Stimulated activated naive B cell treated with anti-CD40 and anti-IgM and Interleukin-4, amounts not matched to agents 10 μg/mL and 1 μg/mL and 100 μg/mL, for 72 hours (primary cell): ENCODE measurements at regions not wholly inside any gene's neighbourhood (a gene's known extent, or its start where the extent isn't known, plus 50 kb on each side); places are given as distances from the start of the nearest gene placed in this dataset.
"Not testable (repeated sequence)": the region's sequence is repeated elsewhere in the genome, so short reads cannot be mapped to it uniquely, and the experiment has no call there.

ENCODE experiments used
- ATAC-seq, 2 donors: fragments of 150-1000 bp; cut with Tn5 transposase; replicated peaks; 2 replicates each; pipeline ENCODE4 v1.10.0; 2021; ENCODE audit warnings: moderate library complexity in 1 of 2
- DNase-seq: peaks from one replicate; pipeline ENCODE4 v3.0.0; 2021
- H3K27ac Mint-ChIP-seq: one replicate; pipeline ENCODE4 v1.8.0; 2022; ENCODE audit warnings: mild to moderate bottlenecking, mixed read lengths
- H3K27me3 Mint-ChIP-seq, 2 donors: one replicate each; pipeline ENCODE4 v1.8.0; 2022; ENCODE audit warnings: mixed read lengths in 2 of 2
- H3K36me3 Mint-ChIP-seq, 2 donors: one replicate each; pipeline ENCODE4 v1.8.0; 2022; ENCODE audit warnings: mixed read lengths in 2 of 2, mild to moderate bottlenecking in 1 of 2
- H3K4me1 Mint-ChIP-seq, 2 donors: one replicate each; pipeline ENCODE4 v1.8.0; 2022; ENCODE audit warnings: mixed read lengths in 2 of 2, mild to moderate bottlenecking in 1 of 2
- H3K4me3 Mint-ChIP-seq, 2 donors: one replicate each; pipeline ENCODE4 v1.8.0; 2022; ENCODE audit warnings: mild to moderate bottlenecking in 2 of 2, mixed read lengths in 2 of 2, moderate library complexity in 1 of 2
- H3K9me3 Mint-ChIP-seq, 2 donors: one replicate each; pipeline ENCODE4 v1.8.0; 2022; ENCODE audit warnings: mixed read lengths in 2 of 2, mild to moderate bottlenecking in 1 of 2

DNA sequence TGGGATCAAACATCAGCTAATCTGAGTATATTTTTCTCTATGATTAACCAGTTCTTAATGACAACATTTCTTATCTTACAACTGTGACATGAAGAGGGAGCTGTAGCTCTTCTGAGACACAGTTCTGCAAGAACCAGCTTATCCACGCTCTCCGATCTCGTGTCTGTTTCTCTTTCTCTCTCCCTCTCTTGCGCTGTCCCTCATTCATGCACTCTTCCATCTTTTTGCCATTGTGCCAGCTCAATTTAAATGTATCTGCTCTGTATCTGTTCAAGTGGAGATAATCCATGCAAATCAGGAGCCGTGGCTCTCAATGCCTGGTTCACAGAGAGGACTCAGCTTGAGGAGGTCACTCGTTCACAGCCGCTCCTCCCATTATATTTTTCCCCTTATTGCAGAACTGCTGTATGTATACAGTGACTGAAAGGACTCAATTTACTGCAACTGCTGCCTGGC is 494.7 kb upstream of the ADGRL2 start:
- H3K4me1 Mint-ChIP-seq = no peaks in the 10 kb centered on the region
- H3K9me3 Mint-ChIP-seq = no peaks in the 10 kb centered on the region
- H3K36me3 Mint-ChIP-seq = no peaks in the 10 kb centered on the region
- no peaks in the 10 kb centered on the region for H3K27me3 Mint-ChIP-seq
- no peak overlapping the region for H3K4me3 Mint-ChIP-seq
- no peak overlapping the region for H3K27ac Mint-ChIP-seq
- no peak for DNase-seq
- ATAC-seq = peak; percentile 34

DNA sequence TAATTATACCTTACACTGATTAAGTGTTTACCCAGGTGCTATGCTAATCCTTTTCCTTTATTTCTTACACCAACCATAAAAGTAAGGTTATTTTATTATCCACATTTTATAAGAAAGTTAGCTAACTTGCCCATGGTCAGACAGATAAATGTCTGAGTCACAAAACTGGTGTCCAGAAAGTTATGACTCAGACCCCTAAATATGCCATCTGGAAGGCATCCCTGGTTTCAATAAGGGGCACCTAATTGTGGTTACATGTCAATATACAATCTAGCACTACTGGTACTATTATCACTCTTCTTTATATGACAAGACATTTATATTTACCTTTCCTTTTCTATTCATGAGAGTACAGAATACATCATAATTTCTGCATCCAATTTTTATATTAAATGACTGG is 496.5 kb upstream of the ADGRL2 start:
- no peaks in the 10 kb centered on the region for H3K27me3 Mint-ChIP-seq
- no peaks in the 10 kb centered on the region for H3K36me3 Mint-ChIP-seq
- H3K4me3 Mint-ChIP-seq = no peak overlapping the region

DNA sequence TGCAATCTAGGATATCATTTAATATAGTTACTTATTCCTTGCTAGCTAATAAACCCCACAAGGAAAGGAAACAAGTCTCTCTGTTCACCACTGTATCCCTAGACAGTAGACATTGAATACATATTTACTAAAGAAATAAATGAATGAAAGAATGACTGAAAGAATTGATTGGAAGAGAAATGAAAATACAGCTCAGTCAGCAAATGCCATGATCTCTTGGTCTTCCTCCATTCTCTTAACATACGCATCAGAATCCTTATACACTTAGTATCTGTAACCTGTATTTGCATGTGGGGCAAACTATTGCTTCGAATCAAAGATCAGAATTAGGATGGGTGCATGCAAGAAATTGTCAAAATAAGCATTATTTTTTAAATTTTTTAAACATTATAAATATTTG is 500.8 kb upstream of the ADGRL2 start:
- DNase-seq (no peak), ATAC-seq (no peak)
- Mint-ChIP-seq H3K4me1 (no peaks in the 10 kb centered on the region), H3K27ac (no peak overlapping the region), H3K9me3 (no peaks in the 10 kb centered on the region), H3K36me3 (no peaks in the 10 kb centered on the region), H3K27me3 (no peaks in the 10 kb centered on the region), H3K4me3 (no peak overlapping the region)

More for the DNA sequence above, 496.5 kb upstream of the ADGRL2 start:
- Mint-ChIP-seq H3K4me1 (no peaks in the 10 kb centered on the region), H3K9me3 (no peaks in the 10 kb centered on the region), H3K27ac (no peak overlapping the region)
- no peak for ATAC-seq
- no peak for DNase-seq

DNA sequence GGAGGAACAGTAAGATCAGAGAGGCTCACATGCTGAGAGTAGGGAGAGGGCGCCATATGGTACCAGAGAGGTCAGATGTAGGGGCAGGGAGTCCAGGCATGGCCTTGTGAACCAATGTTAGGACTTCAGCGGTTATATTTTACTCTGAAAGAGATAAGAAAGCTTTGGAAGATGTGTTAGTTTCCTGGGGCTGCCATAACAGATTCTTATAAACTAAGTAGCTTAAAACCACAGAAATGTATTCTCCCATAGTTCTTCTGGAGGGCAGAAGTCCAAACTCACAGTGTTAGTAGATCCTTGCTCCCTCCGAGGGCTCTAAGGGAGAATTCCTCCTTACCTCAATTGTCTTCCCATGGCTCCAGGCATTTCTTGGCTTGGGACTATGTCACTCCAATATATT is 502.5 kb upstream of the ADGRL2 start:
- Mint-ChIP-seq H3K36me3 (no peaks in the 10 kb centered on the region), H3K4me1 (no peaks in the 10 kb centered on the region), H3K9me3 (no peaks in the 10 kb centered on the region), H3K27me3 (no peaks in the 10 kb centered on the region), H3K4me3 (no peak overlapping the region), H3K27ac (no peak overlapping the region)
- ATAC-seq (no peak), DNase-seq (no peak)

DNA sequence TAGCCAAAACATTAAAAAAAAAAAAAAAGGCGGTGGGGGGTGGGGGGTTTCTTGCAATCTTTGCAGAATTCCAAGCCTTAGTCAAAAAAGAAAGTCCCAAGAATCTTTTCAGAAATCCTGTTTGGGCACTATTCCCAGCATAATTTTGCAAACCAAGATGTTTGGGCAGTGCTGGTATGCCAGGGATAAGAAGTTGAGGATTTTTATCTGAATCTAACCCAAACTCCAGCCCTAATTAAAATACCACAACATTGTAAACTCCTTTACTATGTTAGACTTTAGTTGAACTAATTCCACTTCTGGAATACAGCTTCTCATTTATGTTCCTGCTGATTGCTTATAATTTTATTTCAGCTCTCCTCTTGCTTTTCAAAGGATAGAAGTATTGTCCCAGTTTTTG is 504.1 kb upstream of the ADGRL2 start:
- H3K9me3 Mint-ChIP-seq = no peaks in the 10 kb centered on the region
- DNase-seq (no peak), ATAC-seq (no peak)
- no peak overlapping the region for H3K27ac Mint-ChIP-seq
- no peaks in the 10 kb centered on the region for H3K4me1 Mint-ChIP-seq
- no peak overlapping the region for H3K4me3 Mint-ChIP-seq
- no peaks in the 10 kb centered on the region for H3K27me3 Mint-ChIP-seq
- H3K36me3 Mint-ChIP-seq = no peaks in the 10 kb centered on the region

DNA sequence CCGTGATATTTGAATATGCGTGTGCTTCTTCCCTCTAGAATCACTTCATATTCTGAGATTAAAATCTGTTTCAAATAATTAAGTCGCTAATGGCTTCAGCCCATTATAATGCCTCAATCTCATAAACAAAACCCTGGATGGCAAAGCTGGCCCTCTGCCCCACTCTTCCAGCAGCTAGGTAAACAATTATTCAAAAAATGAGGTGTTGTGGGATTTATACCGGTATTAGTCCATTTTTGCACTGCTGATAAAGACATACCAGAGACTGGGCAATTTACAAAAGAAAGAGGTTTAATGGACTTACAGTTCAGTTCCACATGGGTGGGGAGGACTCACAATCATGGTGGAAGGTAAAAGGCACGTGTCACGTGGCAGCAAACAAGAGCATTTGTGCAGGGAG is 510.4 kb upstream of the ADGRL2 start:
- DNase-seq (no peak), ATAC-seq (no peak)
- H3K9me3 Mint-ChIP-seq = no peaks in the 10 kb centered on the region
- no peak overlapping the region for H3K4me3 Mint-ChIP-seq
- no peaks in the 10 kb centered on the region for H3K27me3 Mint-ChIP-seq
- no peaks in the 10 kb centered on the region for H3K4me1 Mint-ChIP-seq
- H3K27ac Mint-ChIP-seq = no peak overlapping the region
- H3K36me3 Mint-ChIP-seq = no peaks in the 10 kb centered on the region

DNA sequence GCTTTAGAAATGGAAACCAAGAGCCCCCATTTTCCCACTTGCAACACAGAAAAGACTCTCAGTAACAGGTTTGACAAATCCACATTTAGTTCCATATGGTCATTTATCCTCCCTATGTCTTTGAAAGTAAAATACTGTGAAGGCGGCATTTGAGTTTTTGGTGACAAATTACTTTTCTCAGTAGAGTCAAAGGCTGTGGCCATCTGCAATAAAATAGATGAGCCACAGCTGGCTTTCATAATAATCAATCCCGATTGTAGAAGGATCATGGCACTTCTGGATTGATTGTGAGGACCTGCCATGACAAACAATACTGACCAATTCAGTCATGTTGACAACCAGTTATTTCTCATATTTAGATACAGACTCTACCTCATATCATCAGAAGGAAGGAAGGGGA is 512.0 kb upstream of the ADGRL2 start:
- H3K36me3 Mint-ChIP-seq = no peaks in the 10 kb centered on the region
- no peaks in the 10 kb centered on the region for H3K4me1 Mint-ChIP-seq
- no peak overlapping the region for H3K27ac Mint-ChIP-seq
- no peaks in the 10 kb centered on the region for H3K9me3 Mint-ChIP-seq
- ATAC-seq = no peak
- no peaks in the 10 kb centered on the region for H3K27me3 Mint-ChIP-seq
- H3K4me3 Mint-ChIP-seq = no peak overlapping the region
- DNase-seq = no peak

DNA sequence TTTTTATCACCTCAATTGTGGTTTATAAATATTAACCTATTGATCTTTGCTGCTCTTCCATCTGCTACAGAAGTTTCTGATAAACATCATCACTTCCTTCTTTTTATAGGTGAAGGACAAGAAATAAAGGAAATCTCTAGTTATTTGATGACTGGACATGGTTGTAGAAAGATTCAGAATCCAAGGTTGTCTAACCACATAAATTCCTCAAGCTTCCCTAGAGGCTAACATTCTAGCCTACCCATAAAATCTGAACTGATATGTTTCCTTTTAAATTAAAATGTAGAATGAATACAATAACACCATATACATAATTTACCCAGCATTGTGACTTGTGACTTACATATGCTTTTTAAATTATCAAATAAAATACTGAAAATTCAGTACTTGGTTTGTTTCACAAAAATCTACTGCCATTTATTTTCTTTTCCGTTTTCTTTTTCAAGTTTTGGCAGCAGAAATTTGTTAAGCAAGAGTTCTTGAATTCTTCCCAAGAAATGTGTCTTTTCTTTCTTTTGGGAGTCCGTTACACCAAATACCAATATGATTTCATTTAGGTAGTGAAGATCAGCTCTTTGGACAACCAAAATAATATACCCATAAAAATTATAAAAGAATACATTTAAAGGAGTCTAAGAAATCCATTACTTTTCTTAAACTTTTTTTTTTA is 513.2 kb upstream of the ADGRL2 start:
- Mint-ChIP-seq H3K27me3 (no peaks in the 10 kb centered on the region), H3K27ac (no peak overlapping the region), H3K9me3 (no peaks in the 10 kb centered on the region), H3K4me1 (no peaks in the 10 kb centered on the region), H3K36me3 (no peaks in the 10 kb centered on the region), H3K4me3 (no peak overlapping the region)
- no peak for ATAC-seq
- DNase-seq = no peak

DNA sequence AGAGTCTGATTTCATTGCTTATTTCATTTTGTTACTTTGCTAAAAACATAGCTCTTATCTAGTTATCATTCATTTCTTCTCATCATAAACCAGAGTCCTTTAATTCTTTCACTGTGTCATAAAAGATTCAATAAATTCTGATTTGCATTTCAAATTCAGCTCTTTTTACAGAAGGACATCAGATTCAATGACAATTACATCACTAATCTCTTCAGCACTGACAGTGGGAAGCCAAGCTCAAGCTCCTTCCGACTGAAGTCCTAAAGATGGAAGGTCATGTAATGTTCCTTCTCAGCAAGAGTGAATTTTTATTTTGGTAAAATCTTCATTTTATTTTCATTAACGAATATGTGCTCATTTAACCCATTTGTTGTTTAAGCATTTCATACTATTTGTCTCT is 530.7 kb upstream of the ADGRL2 start:
- H3K9me3 Mint-ChIP-seq = no peaks in the 10 kb centered on the region
- H3K36me3 Mint-ChIP-seq = no peaks in the 10 kb centered on the region
- no peak overlapping the region for H3K4me3 Mint-ChIP-seq
- DNase-seq (no peak), ATAC-seq (no peak)
- no peak overlapping the region for H3K27ac Mint-ChIP-seq
- no peaks in the 10 kb centered on the region for H3K4me1 Mint-ChIP-seq
- no peaks in the 10 kb centered on the region for H3K27me3 Mint-ChIP-seq

DNA sequence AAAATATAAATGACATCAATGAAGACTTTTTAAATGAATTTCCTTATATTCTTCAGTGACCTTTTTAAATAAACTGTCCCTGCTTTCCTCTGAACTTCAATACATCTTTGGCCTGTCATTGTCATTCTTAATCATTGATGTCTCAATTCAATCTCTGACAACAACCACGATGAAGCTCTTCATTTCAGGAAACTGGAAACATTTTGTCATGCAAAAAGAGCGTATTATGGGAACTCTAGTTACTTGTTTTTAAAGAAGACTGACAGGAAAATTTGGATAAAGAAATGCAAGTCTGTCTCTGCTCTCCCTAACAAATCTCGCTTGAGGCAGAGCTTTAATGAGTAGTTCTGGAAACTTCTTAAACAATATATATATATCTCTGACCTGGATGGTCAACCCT is 535.8 kb upstream of the ADGRL2 start:
- ATAC-seq = no peak
- no peak for DNase-seq
- H3K4me1 Mint-ChIP-seq = no peaks in the 10 kb centered on the region
- H3K27ac Mint-ChIP-seq = no peak overlapping the region
- no peaks in the 10 kb centered on the region for H3K36me3 Mint-ChIP-seq
- H3K4me3 Mint-ChIP-seq = no peak overlapping the region
- H3K27me3 Mint-ChIP-seq = no peaks in the 10 kb centered on the region
- H3K9me3 Mint-ChIP-seq = peaks cover 0 to 1% of the 10 kb centered on the region in 2 donors

DNA sequence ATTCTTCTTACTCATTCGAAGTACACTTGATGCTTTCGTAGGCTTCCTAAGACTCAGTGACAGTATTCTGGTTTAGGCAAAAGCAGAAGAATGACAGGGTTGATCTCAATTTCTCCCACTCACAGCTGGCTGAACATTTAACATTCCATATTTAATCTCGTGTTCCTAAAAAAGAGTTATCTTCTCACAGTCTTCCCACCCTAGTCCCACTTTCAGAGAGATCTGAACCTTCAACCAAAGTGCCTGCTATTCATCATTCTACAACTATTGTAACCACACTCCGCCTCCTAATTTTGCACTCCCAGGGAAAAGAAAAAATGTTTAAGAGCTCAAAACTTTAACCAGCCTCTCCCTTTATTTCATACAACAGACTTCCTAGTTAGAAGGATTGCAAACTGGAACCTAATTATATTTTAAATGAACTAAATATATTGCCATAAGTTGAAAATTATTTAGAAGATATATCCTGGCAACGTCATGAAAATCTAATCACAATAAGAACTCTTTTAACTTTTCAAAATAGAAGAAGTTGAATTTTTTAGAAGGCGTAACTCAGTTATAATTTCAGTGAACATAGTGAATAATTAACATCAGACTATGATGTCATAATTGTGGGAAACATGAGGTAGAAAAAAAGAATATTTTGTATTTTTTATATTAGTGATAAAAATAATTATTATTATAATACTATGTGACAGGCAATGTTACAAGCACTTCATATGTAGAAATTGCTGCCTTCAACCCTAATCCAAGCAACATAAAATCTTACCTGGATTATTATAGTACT is 540.9 kb upstream of the ADGRL2 start:
- H3K9me3 Mint-ChIP-seq = peaks cover 0 to 1% of the 10 kb centered on the region in 2 donors
- H3K4me3 Mint-ChIP-seq = no peak overlapping the region
- H3K27me3 Mint-ChIP-seq = no peaks in the 10 kb centered on the region
- H3K27ac Mint-ChIP-seq = no peak overlapping the region
- ATAC-seq = no peak
- DNase-seq = no peak
- H3K4me1 Mint-ChIP-seq = no peaks in the 10 kb centered on the region
- no peaks in the 10 kb centered on the region for H3K36me3 Mint-ChIP-seq

DNA sequence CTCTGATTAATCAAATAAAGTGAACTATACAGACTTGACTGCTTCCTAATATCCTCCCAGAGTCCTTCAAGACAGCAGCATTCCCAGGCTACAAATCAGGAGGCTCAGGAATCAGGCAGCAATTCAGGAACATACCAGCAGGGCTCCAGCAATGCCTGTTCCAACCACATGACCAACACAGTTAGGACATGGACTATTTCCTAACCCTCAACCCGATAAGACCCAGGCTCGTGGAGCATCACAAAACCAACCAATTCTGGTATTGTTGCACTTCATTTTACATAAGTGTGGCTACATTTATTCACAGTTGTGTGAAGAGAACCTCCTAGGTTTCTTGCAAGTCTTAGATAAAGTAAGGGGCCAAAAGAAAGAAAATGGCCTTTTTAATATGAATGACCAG is 546.2 kb upstream of the ADGRL2 start:
- H3K27ac Mint-ChIP-seq = no peak overlapping the region
- no peaks in the 10 kb centered on the region for H3K36me3 Mint-ChIP-seq
- DNase-seq = no peak
- H3K4me3 Mint-ChIP-seq = no peak overlapping the region
- H3K27me3 Mint-ChIP-seq = no peaks in the 10 kb centered on the region
- H3K4me1 Mint-ChIP-seq = no peaks in the 10 kb centered on the region
- ATAC-seq = no peak
- peaks cover 0 to 3% of the 10 kb centered on the region in 2 donors for H3K9me3 Mint-ChIP-seq

DNA sequence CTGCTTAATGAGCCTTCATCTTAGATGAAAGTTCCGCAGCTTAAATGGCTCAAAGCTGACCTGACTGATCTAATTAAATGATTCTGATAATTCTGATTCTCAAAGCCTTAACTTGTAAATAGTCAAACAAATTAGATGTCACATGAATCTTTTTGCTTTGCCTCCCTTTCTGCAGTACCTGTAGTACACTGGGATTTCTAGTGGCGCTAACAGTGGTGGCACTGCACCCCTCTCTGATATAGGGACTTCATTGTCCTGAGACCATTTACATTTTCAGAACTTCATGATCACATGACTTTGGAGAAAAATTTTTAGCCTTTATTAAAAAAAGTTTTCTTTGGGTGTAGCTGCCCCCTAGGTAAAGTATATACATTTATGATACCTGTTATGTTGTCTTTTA is 546.7 kb upstream of the ADGRL2 start:
- Mint-ChIP-seq H3K9me3 (peaks cover 0 to 3% of the 10 kb centered on the region in 2 donors), H3K27ac (no peak overlapping the region), H3K36me3 (no peaks in the 10 kb centered on the region), H3K4me1 (no peaks in the 10 kb centered on the region), H3K27me3 (no peaks in the 10 kb centered on the region), H3K4me3 (no peak overlapping the region)
- DNase-seq (no peak), ATAC-seq (no peak)

DNA sequence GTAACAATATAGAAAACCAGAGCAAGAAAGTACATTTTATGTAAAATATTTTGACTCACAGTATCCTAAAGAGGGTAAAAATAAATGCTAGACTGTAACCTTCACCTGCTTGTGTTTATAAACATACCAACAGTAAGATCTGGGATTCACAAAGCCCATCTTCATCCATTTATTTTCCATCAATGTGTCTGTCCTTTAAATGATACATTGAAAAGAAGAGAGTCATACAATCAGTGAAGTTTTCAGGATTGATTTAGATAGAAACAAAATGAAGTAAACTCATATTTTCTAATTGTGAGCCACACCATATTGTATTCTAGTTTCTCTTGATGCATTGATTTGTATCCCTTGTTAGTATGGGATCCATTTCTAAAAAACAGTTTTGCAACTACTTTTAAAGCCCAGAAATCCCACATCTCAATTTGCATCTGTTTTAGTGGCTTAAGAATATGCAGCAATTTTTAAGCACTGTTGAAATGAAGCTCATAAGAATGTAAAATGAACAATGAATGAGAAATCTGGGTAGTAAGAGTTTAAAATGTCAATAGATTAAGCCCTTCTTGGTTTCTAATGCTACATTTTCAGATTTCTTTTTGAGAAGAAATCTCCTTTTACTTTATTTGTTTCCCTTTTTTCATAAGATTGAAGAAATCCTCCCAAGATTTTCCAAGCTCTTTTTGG is 548.1 kb upstream of the ADGRL2 start:
- DNase-seq = no peak
- H3K27me3 Mint-ChIP-seq = no peaks in the 10 kb centered on the region
- H3K27ac Mint-ChIP-seq = no peak overlapping the region
- H3K9me3 Mint-ChIP-seq = peaks cover 0 to 3% of the 10 kb centered on the region in 2 donors
- H3K4me1 Mint-ChIP-seq = no peaks in the 10 kb centered on the region
- H3K36me3 Mint-ChIP-seq = no peaks in the 10 kb centered on the region
- H3K4me3 Mint-ChIP-seq = no peak overlapping the region
- ATAC-seq = no peak

DNA sequence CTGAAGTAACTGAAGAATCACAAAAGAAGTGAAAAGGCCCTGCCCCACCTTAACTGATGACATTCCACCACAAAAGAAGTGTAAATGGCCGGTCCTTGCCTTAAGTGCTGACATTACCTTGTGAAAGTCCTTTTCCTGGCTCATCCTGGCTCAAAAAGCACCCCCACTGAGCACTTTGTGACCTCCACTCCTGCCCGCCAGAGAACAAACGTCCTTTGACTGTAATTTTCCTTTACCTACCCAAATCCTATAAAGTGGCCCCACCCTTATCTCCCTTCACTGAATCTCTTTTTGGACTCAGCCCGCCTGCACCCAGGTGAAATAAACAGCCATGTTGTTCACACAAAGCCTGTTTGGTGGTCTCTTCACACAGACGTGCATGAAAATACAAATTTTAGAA is 549.9 kb upstream of the ADGRL2 start:
- not testable (repeated sequence) for H3K36me3 Mint-ChIP-seq, H3K4me3 Mint-ChIP-seq, H3K27me3 Mint-ChIP-seq, H3K27ac Mint-ChIP-seq, ATAC-seq, DNase-seq, H3K4me1 Mint-ChIP-seq
- peaks cover 5 to 11% of the 10 kb centered on the region in 2 donors for H3K9me3 Mint-ChIP-seq
